ENCODE measurements at regions not wholly inside any gene's neighbourhood (a gene's known extent, or its start where the extent isn't known, plus 50 kb on each side); places are given as distances from the start of the nearest gene placed in this dataset.

DNA sequence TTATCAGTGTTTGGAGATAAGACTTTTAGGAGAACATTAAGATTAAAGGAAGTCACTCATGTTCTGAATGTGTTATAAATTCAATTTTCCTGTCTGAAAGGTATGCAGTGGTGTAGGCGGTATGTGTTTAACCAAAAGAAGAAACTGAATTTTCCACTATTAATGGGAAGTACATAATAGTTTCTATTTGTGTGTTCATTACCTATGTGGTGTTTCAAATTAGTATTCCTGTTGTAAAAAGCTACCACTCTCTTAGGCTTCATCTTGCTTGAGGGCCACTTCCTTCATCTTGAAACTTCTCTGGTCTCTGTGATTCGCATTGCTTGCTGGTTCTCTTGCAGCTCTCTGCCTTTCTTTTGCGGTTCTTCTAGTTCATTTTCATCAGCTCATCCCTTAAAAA is 123.4 kb downstream of the HLX start:
- H3K27ac ChIP-seq (replicated peaks) = no peak overlapping the region
- no peak for TF ChIP-seq POLR2AphosphoS5 (IDR thresholded peaks at IDR 0.05; ENCODE audit: low read depth)
- DNase-seq (ENCODE audit: low read depth in 1 of 2, low spot score in 1 of 2) = no peak
- H3K4me3 ChIP-seq (replicated peaks; ENCODE audit: insufficient read depth, low read length) = no peak overlapping the region
- H3K27me3 ChIP-seq (ENCODE audit: insufficient read depth, poor library complexity, severe bottlenecking) = no peaks in the 10 kb centered on the region

DNA sequence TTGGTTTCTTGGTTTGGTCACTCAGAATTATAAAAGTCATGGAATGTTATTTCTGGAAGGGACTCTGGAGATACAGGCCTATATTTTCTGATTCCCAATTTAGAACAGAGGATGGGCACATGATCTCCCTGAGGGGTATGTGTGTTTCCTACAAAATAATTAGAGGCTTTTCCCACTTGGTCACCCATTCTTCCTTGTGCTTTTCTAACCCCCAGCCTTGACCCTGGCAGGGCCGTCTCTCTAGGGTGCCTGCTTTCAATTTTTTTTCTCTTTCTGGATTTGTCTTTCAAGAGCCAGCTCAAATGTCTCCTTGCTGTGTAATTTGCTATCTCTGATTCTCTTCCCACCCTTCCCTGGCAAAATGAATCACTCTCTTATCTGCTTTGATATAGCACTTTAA is 131.9 kb downstream of the HLX start:
- H3K27me3 ChIP-seq (ENCODE audit: insufficient read depth, poor library complexity, severe bottlenecking) = no peaks in the 10 kb centered on the region
- H3K27ac ChIP-seq (replicated peaks) = no peak overlapping the region
- no peak for DNase-seq (ENCODE audit: low read depth in 1 of 2, low spot score in 1 of 2)
- TF ChIP-seq SPI1 (IDR thresholded peaks at IDR 0.05; ENCODE audit: borderline replicate concordance, low read depth) (no peak), GABPA (IDR thresholded peaks at IDR 0.05; ENCODE audit: low read depth) (no peak), POLR2AphosphoS5 (IDR thresholded peaks at IDR 0.05; ENCODE audit: low read depth) (no peak)
- TF ChIP-seq, protein P1, sequence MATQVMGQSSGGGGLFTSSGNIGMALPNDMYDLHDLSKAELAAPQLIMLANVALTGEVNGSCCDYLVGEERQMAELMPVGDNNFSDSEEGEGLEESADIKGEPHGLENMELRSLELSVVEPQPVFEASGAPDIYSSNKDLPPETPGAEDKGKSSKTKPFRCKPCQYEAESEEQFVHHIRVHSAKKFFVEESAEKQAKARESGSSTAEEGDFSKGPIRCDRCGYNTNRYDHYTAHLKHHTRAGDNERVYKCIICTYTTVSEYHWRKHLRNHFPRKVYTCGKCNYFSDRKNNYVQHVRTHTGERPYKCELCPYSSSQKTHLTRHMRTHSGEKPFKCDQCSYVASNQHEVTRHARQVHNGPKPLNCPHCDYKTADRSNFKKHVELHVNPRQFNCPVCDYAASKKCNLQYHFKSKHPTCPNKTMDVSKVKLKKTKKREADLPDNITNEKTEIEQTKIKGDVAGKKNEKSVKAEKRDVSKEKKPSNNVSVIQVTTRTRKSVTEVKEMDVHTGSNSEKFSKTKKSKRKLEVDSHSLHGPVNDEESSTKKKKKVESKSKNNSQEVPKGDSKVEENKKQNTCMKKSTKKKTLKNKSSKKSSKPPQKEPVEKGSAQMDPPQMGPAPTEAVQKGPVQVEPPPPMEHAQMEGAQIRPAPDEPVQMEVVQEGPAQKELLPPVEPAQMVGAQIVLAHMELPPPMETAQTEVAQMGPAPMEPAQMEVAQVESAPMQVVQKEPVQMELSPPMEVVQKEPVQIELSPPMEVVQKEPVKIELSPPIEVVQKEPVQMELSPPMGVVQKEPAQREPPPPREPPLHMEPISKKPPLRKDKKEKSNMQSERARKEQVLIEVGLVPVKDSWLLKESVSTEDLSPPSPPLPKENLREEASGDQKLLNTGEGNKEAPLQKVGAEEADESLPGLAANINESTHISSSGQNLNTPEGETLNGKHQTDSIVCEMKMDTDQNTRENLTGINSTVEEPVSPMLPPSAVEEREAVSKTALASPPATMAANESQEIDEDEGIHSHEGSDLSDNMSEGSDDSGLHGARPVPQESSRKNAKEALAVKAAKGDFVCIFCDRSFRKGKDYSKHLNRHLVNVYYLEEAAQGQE (IDR thresholded peaks at IDR 0.05; ENCODE audit: insufficient replicate concordance, low read depth) = no peak
- TF ChIP-seq, protein P2, sequence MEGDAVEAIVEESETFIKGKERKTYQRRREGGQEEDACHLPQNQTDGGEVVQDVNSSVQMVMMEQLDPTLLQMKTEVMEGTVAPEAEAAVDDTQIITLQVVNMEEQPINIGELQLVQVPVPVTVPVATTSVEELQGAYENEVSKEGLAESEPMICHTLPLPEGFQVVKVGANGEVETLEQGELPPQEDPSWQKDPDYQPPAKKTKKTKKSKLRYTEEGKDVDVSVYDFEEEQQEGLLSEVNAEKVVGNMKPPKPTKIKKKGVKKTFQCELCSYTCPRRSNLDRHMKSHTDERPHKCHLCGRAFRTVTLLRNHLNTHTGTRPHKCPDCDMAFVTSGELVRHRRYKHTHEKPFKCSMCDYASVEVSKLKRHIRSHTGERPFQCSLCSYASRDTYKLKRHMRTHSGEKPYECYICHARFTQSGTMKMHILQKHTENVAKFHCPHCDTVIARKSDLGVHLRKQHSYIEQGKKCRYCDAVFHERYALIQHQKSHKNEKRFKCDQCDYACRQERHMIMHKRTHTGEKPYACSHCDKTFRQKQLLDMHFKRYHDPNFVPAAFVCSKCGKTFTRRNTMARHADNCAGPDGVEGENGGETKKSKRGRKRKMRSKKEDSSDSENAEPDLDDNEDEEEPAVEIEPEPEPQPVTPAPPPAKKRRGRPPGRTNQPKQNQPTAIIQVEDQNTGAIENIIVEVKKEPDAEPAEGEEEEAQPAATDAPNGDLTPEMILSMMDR (IDR thresholded peaks at IDR 0.05; ENCODE audit: insufficient read depth, low read length) = no peak
- H3K4me3 ChIP-seq (replicated peaks; ENCODE audit: insufficient read depth, low read length) = no peak overlapping the region

DNA sequence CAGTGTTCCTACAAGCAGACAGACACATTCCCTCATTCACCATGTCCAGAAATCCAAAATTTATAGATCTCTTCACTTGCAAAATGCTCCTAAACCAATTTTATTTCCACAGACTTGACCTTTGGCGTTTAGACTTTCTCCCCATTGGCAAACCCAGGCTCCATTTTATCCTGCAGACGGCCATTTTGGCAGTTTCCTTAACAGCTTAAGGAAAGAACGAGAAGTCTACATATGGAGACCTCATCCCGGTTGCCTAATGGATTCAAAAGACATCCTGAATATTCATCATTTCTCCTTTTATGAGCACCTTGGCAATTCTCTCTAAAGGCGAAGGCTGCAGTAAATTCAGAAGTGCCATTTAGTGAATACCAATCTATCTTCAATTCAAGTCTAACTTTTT is 132.9 kb downstream of the HLX start:
- no peaks in the 10 kb centered on the region for H3K27me3 ChIP-seq (ENCODE audit: insufficient read depth, poor library complexity, severe bottlenecking)
- DNase-seq (ENCODE audit: low read depth in 1 of 2, low spot score in 1 of 2) = no peak
- TF ChIP-seq, protein P1 (IDR thresholded peaks at IDR 0.05; ENCODE audit: insufficient replicate concordance, low read depth) = no peak
- TF ChIP-seq POLR2AphosphoS5 (IDR thresholded peaks at IDR 0.05; ENCODE audit: low read depth) = no peak
- TF ChIP-seq, protein P2 (IDR thresholded peaks at IDR 0.05; ENCODE audit: insufficient read depth, low read length) = no peak
- H3K27ac ChIP-seq (replicated peaks) = no peak overlapping the region
- no peak overlapping the region for H3K4me3 ChIP-seq (replicated peaks; ENCODE audit: insufficient read depth, low read length)

DNA sequence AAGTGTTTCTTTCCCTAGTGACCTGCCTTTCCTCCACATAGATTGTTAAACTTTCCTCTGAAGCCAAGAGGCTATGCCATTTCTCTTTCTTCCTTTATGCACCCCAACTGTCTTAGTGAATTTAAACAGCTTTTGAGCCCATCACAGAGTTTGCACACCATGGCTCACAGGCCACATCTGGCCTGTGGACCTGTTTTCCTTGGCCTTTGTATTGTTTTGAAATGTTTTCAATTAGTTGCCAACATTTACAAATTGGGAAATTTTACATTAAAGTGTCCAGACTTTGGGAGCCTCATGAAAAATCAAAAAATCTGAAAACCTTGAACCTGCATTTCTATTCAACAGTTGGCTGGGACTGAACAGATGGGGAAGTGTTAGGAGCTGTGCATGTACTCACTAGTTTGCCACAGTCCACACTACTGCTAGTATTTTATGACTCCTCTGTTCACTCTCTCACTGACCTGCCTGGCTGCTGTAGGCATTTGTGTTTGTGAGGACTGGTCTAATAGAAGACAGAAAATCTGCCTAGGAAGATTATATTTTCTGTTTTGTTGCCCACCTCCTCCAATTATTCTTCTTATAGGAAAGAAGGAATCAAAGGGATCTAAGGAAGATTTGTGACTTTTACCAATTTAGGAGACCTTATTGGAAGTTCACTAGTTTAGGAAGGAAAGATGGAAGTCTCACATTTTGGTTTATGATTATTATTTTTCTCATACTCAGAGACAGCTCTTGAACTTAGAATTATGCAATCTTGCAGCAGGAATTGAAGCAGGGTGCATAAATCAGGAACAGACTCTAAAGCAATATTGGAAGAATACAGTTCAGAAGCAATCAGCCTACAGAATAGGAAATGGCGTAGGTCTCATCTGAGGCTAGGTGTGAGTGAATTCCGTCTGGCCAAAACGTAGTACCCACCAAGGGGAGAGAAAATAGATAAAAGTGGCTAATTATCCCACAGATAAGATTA is 134.7 kb downstream of the HLX start:
- Histone ChIP-seq H3K27ac (replicated peaks) (no peak overlapping the region), H3K4me3 (replicated peaks; ENCODE audit: insufficient read depth, low read length) (no peak overlapping the region), H3K27me3 (ENCODE audit: insufficient read depth, poor library complexity, severe bottlenecking) (no peaks in the 10 kb centered on the region)
- TF ChIP-seq, protein P1 (IDR thresholded peaks at IDR 0.05; ENCODE audit: insufficient replicate concordance, low read depth) = no peak
- TF ChIP-seq SPI1 (IDR thresholded peaks at IDR 0.05; ENCODE audit: borderline replicate concordance, low read depth) = no peak
- no peak for TF ChIP-seq POLR2AphosphoS5 (IDR thresholded peaks at IDR 0.05; ENCODE audit: low read depth)
- TF ChIP-seq GABPA (IDR thresholded peaks at IDR 0.05; ENCODE audit: low read depth) = no peak
- TF ChIP-seq, protein P2 (IDR thresholded peaks at IDR 0.05; ENCODE audit: insufficient read depth, low read length) = no peak
- DNase-seq (ENCODE audit: low read depth in 1 of 2, low spot score in 1 of 2) = no peak
